OCI-LY7 (cell line): ENCODE measurements at regions not wholly inside any gene's neighbourhood (a gene's known extent, or its start where the extent isn't known, plus 50 kb on each side); places are given as distances from the start of the nearest gene placed in this dataset.

ENCODE experiments used
- BruUV-seq: library from RNA; stranded (reverse); fragments of 400-500 nt; replicated peaks from 2 replicates; lab custom pipeline; 2021; lab: Mats Ljungman, UMichigan
- CTCF ChIA-PET: fragments of 300-600 bp; sonication (Branson Sonifier 250); formaldehyde crosslinking; loops from one replicate; lab custom pipeline; 2022; ENCODE audit warnings: antibody characterized with exemption; ENCODE audit not compliant: unreplicated experiment; lab: Charles Lee
- POLR2A ChIA-PET: fragments of 300-600 bp; sonication (Branson Sonifier 250); formaldehyde crosslinking; loops from one replicate; lab custom pipeline; 2022; ENCODE audit warnings: antibody characterized with exemption; lab: Charles Lee
- DNase-seq: peaks from one replicate; pipeline ENCODE4 v3.0.0-alpha.2; 2015; ENCODE audit warnings: low spot score
- H2AFZ ChIP-seq: fragments of 200-600 bp; sonication (generic), shearing (Covaris generic); 2 replicates; pipeline ENCODE4 v1.6.1; 2014; ENCODE audit warnings: mild to moderate bottlenecking, antibody characterized with exemption, low read length, moderate library complexity
- H3K27ac ChIP-seq: fragments of 200-600 bp; sonication (generic); 2 replicates; pipeline ENCODE4 v1.5.1; 2014; ENCODE audit warnings: mixed run types, low read depth, mild to moderate bottlenecking, moderate library complexity, low read length, inconsistent platforms; ENCODE audit not compliant: poor library complexity, severe bottlenecking
- H3K36me3 ChIP-seq: fragments of 200-600 bp; sonication (generic); 2 replicates; pipeline ENCODE4 v1.6.1; 2014; ENCODE audit warnings: mild to moderate bottlenecking, antibody characterized with exemption, low read length, moderate library complexity, mixed read lengths; ENCODE audit not compliant: insufficient read depth
- H3K4me1 ChIP-seq: fragments of 200-600 bp; sonication (generic); 2 replicates; pipeline ENCODE4 v1.5.1; 2014; ENCODE audit warnings: mild to moderate bottlenecking, low read length; ENCODE audit not compliant: insufficient read depth, poor library complexity, severe bottlenecking
- H3K4me2 ChIP-seq: fragments of 200-600 bp; sonication (generic); 2 replicates; pipeline ENCODE4 v1.6.1; 2014; ENCODE audit warnings: mild to moderate bottlenecking, low read length
- H3K4me3 ChIP-seq: fragments of 200-600 bp; sonication (generic); 2 replicates; pipeline ENCODE4 v1.5.1; 2014; ENCODE audit warnings: mild to moderate bottlenecking, low read depth, low read length; ENCODE audit not compliant: poor library complexity, severe bottlenecking
- H3K79me2 ChIP-seq: fragments of 200-600 bp; sonication (generic); 2 replicates; pipeline ENCODE4 v1.6.1; 2016; ENCODE audit warnings: low read depth, mild to moderate bottlenecking, low read length, moderate library complexity, mixed read lengths; ENCODE audit not compliant: insufficient read depth
- H3K9me2 ChIP-seq: fragments of 200-600 bp; sonication (generic); 2 replicates; pipeline ENCODE4 v1.6.1; 2016; ENCODE audit warnings: mild to moderate bottlenecking, low read length, mixed read lengths; ENCODE audit not compliant: insufficient read depth
- H3K9me3 ChIP-seq: fragments of 200-600 bp; sonication (generic); 2 replicates; pipeline ENCODE4 v1.6.1; 2014; ENCODE audit warnings: mild to moderate bottlenecking, mixed run types, low read length, mixed read lengths
- H4K20me1 ChIP-seq: fragments of 200-600 bp; sonication (generic); 2 replicates; pipeline ENCODE4 v1.6.1; 2014; ENCODE audit warnings: mild to moderate bottlenecking, antibody characterized with exemption, low read length, moderate library complexity, mixed read lengths; ENCODE audit not compliant: insufficient read depth
- EZH2phosphoT487 ChIP-seq: fragments of 200-600 bp; sonication (generic); IDR thresholded peaks from 2 replicates; pipeline ENCODE4 v1.6.1; 2018; ENCODE audit warnings: low read depth, borderline replicate concordance, mild to moderate bottlenecking, mixed run types, antibody characterized with exemption, low read length, moderate library complexity, mixed read lengths
- intact Hi-C: fragments of 100-400 bp; cut with micrococcal nuclease; formaldehyde crosslinking; loops from one replicate; pipeline ENCODE4 v1.10.0; 2022; ENCODE audit not compliant: unreplicated experiment
- TF ChIP-seq, protein P1 (sequence below): fragments of 200-600 bp; sonication (generic); conservative IDR thresholded peaks from 2 replicates; pipeline ENCODE4 v1.5.1; 2014; ENCODE audit warnings: mild to moderate bottlenecking, antibody characterized with exemption, low read length, moderate library complexity, mixed read lengths

DNA sequence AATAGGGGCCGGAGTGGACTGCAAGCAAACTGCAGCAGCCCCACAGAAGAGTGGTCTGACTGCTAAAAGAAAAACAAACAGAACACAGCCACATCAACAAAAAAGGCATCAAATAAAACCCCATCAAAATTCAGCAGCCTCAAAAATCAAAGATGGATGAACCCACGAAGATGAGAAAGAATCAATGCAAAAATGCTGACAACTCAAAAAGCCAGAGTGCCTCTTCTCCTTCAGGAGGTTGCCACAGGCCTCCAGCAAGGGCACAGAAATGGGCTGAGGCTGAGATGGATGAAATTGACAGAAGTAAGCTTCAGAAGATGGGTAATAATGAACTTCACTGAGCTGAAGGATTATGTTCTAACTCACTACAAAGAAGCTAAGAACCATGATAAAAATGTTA is 388.6 kb downstream of the PABPC4L start:
- POLR2A ChIA-PET = no interaction called here
- TF ChIP-seq, protein P1, sequence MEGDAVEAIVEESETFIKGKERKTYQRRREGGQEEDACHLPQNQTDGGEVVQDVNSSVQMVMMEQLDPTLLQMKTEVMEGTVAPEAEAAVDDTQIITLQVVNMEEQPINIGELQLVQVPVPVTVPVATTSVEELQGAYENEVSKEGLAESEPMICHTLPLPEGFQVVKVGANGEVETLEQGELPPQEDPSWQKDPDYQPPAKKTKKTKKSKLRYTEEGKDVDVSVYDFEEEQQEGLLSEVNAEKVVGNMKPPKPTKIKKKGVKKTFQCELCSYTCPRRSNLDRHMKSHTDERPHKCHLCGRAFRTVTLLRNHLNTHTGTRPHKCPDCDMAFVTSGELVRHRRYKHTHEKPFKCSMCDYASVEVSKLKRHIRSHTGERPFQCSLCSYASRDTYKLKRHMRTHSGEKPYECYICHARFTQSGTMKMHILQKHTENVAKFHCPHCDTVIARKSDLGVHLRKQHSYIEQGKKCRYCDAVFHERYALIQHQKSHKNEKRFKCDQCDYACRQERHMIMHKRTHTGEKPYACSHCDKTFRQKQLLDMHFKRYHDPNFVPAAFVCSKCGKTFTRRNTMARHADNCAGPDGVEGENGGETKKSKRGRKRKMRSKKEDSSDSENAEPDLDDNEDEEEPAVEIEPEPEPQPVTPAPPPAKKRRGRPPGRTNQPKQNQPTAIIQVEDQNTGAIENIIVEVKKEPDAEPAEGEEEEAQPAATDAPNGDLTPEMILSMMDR = no peak
- no peak for TF ChIP-seq EZH2phosphoT487
- CTCF ChIA-PET = no interaction called here
- Histone ChIP-seq H3K9me3 (no peaks in the 10 kb centered on the region), H3K27ac (no peak overlapping the region), H4K20me1 (no peaks in the 10 kb centered on the region), H3K4me2 (no peak overlapping the region), H3K4me3 (no peak overlapping the region), H3K4me1 (no peaks in the 10 kb centered on the region), H3K9me2 (no peaks in the 10 kb centered on the region), H3K36me3 (no peaks in the 10 kb centered on the region), H2AFZ (no peak overlapping the region), H3K79me2 (no peaks in the 10 kb centered on the region)
- no TSS peak for BruUV-seq
- DNase-seq = no peak
- intact Hi-C loops = no loop called here

DNA sequence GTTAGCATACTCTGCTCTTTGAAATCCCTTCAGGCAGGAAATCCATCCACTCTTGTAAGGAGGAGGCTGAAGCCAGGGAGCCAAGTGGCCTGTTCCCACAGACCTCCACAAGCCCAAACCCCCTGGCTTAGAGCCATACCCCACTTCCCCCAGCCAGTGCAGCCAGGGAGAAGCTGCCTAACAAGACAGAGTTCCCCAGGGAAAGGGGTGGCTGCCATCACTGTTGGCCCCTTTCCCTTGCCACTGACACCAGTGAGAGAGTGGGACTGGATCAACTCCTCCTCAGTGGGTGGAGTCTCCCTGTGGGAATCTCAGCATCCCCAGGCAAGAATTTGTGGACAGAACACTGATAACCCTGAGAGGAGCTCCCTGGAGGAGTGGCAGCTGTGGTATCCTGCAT is 389.4 kb downstream of the PABPC4L start:
- Histone ChIP-seq H3K4me1 (no peaks in the 10 kb centered on the region), H3K9me3 (no peaks in the 10 kb centered on the region), H3K4me2 (no peak overlapping the region), H3K9me2 (no peaks in the 10 kb centered on the region), H3K36me3 (no peaks in the 10 kb centered on the region), H3K4me3 (no peak overlapping the region), H3K79me2 (no peaks in the 10 kb centered on the region), H2AFZ (no peak overlapping the region), H4K20me1 (no peaks in the 10 kb centered on the region), H3K27ac (no peak overlapping the region)
- ChIA-PET CTCF (no interaction called here), POLR2A (interaction anchor here (0.6 kb wide), 1 partner anchor 28 kb away, joined by 3 read pairs; no protein-coding TSS in a partner anchor)
- TF ChIP-seq, protein P1 = no peak
- TF ChIP-seq EZH2phosphoT487 = no peak
- no TSS peak for BruUV-seq
- no peak for DNase-seq
- intact Hi-C loops = no loop called here

GRCh38 chr4:133808151-133808550 is 393.4 kb downstream of the PABPC4L start:
- intact Hi-C loops = no loop called here
- POLR2A ChIA-PET = no interaction called here
- BruUV-seq = no TSS peak

More at GRCh38 chr4:133808151-133808550, 393.4 kb downstream of the PABPC4L start:
- Histone ChIP-seq H3K4me3 (no peak overlapping the region), H3K36me3 (no peaks in the 10 kb centered on the region), H3K9me2 (no peaks in the 10 kb centered on the region), H4K20me1 (no peaks in the 10 kb centered on the region), H3K4me2 (no peak overlapping the region), H3K9me3 (no peaks in the 10 kb centered on the region), H2AFZ (no peak overlapping the region), H3K27ac (no peak overlapping the region), H3K79me2 (no peaks in the 10 kb centered on the region), H3K4me1 (no peaks in the 10 kb centered on the region)
- CTCF ChIA-PET = no interaction called here
- TF ChIP-seq, protein P1 = no peak
- no peak for TF ChIP-seq EZH2phosphoT487
- DNase-seq = no peak
